Activated T-helper 1 cell treated with anti-CD3 and anti-CD28 coated beads, Interleukin-12 subunit alpha, Interleukin-12 subunit beta, Interleukin-2, Interleukin-4 antibody, amounts not matched to agents 30 ng/mL and 10 ng/mL and 1 ng/mL, durations not matched to agents 14 hours and 24 hours and 36 hours (primary cell): ENCODE measurements at regions not wholly inside any gene's neighbourhood (a gene's known extent, or its start where the extent isn't known, plus 50 kb on each side); places are given as distances from the start of the nearest gene placed in this dataset.

Source experiments
- DNase-seq: peaks from one replicate; pipeline ENCODE4 v3.0.0; 2021; ENCODE audit warnings: low spot score
- H3K27ac Mint-ChIP-seq: one replicate; pipeline ENCODE4 v1.8.0; 2021; ENCODE audit warnings: mild to moderate bottlenecking, mixed read lengths
- H3K27me3 Mint-ChIP-seq: one replicate; pipeline ENCODE4 v1.8.0; 2022; ENCODE audit warnings: mild to moderate bottlenecking, moderate library complexity, mixed read lengths; ENCODE audit not compliant: insufficient read depth
- H3K36me3 Mint-ChIP-seq: one replicate; pipeline ENCODE4 v1.8.0; 2021; ENCODE audit warnings: low read depth, mixed read lengths
- H3K4me1 Mint-ChIP-seq: one replicate; pipeline ENCODE4 v1.8.0; 2021; ENCODE audit warnings: low read depth, mixed read lengths
- H3K4me3 Mint-ChIP-seq: one replicate; pipeline ENCODE4 v1.8.0; 2021; ENCODE audit warnings: mild to moderate bottlenecking, moderate library complexity, mixed read lengths
- H3K9me3 Mint-ChIP-seq: one replicate; pipeline ENCODE4 v1.8.0; 2021; ENCODE audit warnings: mixed read lengths
- intact Hi-C: fragments of 100-400 bp; cut with micrococcal nuclease; formaldehyde crosslinking; loops from one replicate; pipeline ENCODE4 v1.15.1; 2024

- no peak overlapping the region for H3K27ac Mint-ChIP-seq
- no peak for DNase-seq
- no peak overlapping the region for H3K4me3 Mint-ChIP-seq
- peaks cover 24% of the 10 kb centered on the region for H3K27me3 Mint-ChIP-seq
- H3K4me1 Mint-ChIP-seq, result peaks cover 18% of the 10 kb centered on the region
- no peaks in the 10 kb centered on the region for H3K36me3 Mint-ChIP-seq
- intact Hi-C loops, result no loop called here
- H3K9me3 Mint-ChIP-seq, result no peaks in the 10 kb centered on the region
Measured at GRCh38 chr2:191738003-191738402, 60.1 kb downstream of the NABP1 start.

GRCh38 chr2:191738667-191739066, 60.7 kb downstream of the NABP1 start:
- Mint-ChIP-seq H3K9me3 (no peaks in the 10 kb centered on the region), H3K36me3 (no peaks in the 10 kb centered on the region), H3K27me3 (peaks cover 24% of the 10 kb centered on the region), H3K4me1 (peaks cover 18% of the 10 kb centered on the region), H3K4me3 (no peak overlapping the region), H3K27ac (no peak overlapping the region)
- no peak for DNase-seq
- intact Hi-C loops, result no loop called here

- H3K27ac Mint-ChIP-seq, result no peak overlapping the region
- H3K9me3 Mint-ChIP-seq, result no peaks in the 10 kb centered on the region
- intact Hi-C loops, result no loop called here
- no peak overlapping the region for H3K4me3 Mint-ChIP-seq
- H3K4me1 Mint-ChIP-seq, result peaks cover 18% of the 10 kb centered on the region
- H3K27me3 Mint-ChIP-seq, result peaks cover 25% of the 10 kb centered on the region
- no peaks in the 10 kb centered on the region for H3K36me3 Mint-ChIP-seq
- no peak for DNase-seq
Measured at GRCh38 chr2:191739194-191739593, 61.3 kb downstream of the NABP1 start.

- Mint-ChIP-seq H3K4me3 (peak overlapping the region; percentile 2), H3K4me1 (peaks cover 18% of the 10 kb centered on the region), H3K27ac (peak overlapping the region; percentile 45), H3K36me3 (no peaks in the 10 kb centered on the region), H3K27me3 (peaks cover 25% of the 10 kb centered on the region), H3K9me3 (no peaks in the 10 kb centered on the region)
- DNase-seq, result peak; percentile 64
- intact Hi-C loops, result loop anchor here (1.0 to 10.0 kb wide), 7 partner anchors 8 to 685 kb away; no protein-coding TSS in a partner anchor
Measured at GRCh38 chr2:191740016-191740419, 62.1 kb downstream of the NABP1 start.

- Mint-ChIP-seq H3K9me3 (no peaks in the 10 kb centered on the region), H3K27ac (no peak overlapping the region), H3K36me3 (no peaks in the 10 kb centered on the region), H3K4me1 (peaks cover 18% of the 10 kb centered on the region), H3K4me3 (no peak overlapping the region), H3K27me3 (peaks cover 22% of the 10 kb centered on the region)
- no peak for DNase-seq
- intact Hi-C loops, result loop anchor here (1.0 to 10.0 kb wide), 7 partner anchors 8 to 686 kb away; no protein-coding TSS in a partner anchor
Measured at GRCh38 chr2:191740759-191741158, 62.8 kb downstream of the NABP1 start.

GRCh38 chr2:191746346-191747169, 68.6 kb downstream of the NABP1 start:
- no peaks in the 10 kb centered on the region for H3K36me3 Mint-ChIP-seq
- H3K27ac Mint-ChIP-seq, result no peak overlapping the region
- H3K4me3 Mint-ChIP-seq, result no peak overlapping the region
- no peaks in the 10 kb centered on the region for H3K9me3 Mint-ChIP-seq
- DNase-seq, result no peak
- peaks cover 16% of the 10 kb centered on the region for H3K4me1 Mint-ChIP-seq
- peaks cover 20% of the 10 kb centered on the region for H3K27me3 Mint-ChIP-seq
- intact Hi-C loops, result loop anchor here (5.0 to 10.0 kb wide), 2 partner anchors 54 to 692 kb away; no protein-coding TSS in a partner anchor

GRCh38 chr2:191747170-191747530, 69.2 kb downstream of the NABP1 start:
- Mint-ChIP-seq H3K4me1 (peaks cover 16% of the 10 kb centered on the region), H3K27me3 (peaks cover 20% of the 10 kb centered on the region), H3K27ac (no peak overlapping the region), H3K4me3 (no peak overlapping the region), H3K36me3 (no peaks in the 10 kb centered on the region), H3K9me3 (no peaks in the 10 kb centered on the region)
- DNase-seq, result no peak
- intact Hi-C loops, result loop anchor here (5.0 to 10.0 kb wide), 2 partner anchors 55 to 692 kb away; no protein-coding TSS in a partner anchor

GRCh38 chr2:191748059-191748461, 70.1 kb downstream of the NABP1 start:
- Mint-ChIP-seq H3K27ac (no peak overlapping the region), H3K4me3 (no peak overlapping the region), H3K27me3 (peaks cover 25% of the 10 kb centered on the region), H3K9me3 (no peaks in the 10 kb centered on the region), H3K36me3 (no peaks in the 10 kb centered on the region), H3K4me1 (peaks cover 16% of the 10 kb centered on the region)
- DNase-seq, result no peak
- intact Hi-C loops, result loop anchor here (1.0 to 10.0 kb wide), 3 partner anchors 8 to 693 kb away; no protein-coding TSS in a partner anchor

GRCh38 chr2:191748528-191749180, 70.7 kb downstream of the NABP1 start:
- Mint-ChIP-seq H3K36me3 (no peaks in the 10 kb centered on the region), H3K27me3 (peaks cover 30% of the 10 kb centered on the region), H3K4me1 (peaks cover 16% of the 10 kb centered on the region), H3K9me3 (no peaks in the 10 kb centered on the region), H3K27ac (peak overlapping the region; percentile 2), H3K4me3 (no peak overlapping the region)
- intact Hi-C loops, result loop anchor here (1.0 to 10.0 kb wide), 3 partner anchors 8 to 694 kb away; no protein-coding TSS in a partner anchor
- DNase-seq, result no peak

- H3K4me1 Mint-ChIP-seq, result peaks cover 16% of the 10 kb centered on the region
- peaks cover 29% of the 10 kb centered on the region for H3K27me3 Mint-ChIP-seq
- intact Hi-C loops, result loop anchor here (5.0 to 10.0 kb wide), 2 partner anchors 57 to 694 kb away; no protein-coding TSS in a partner anchor
- no peak for DNase-seq
- H3K27ac Mint-ChIP-seq, result no peak overlapping the region
- no peaks in the 10 kb centered on the region for H3K36me3 Mint-ChIP-seq
- no peak overlapping the region for H3K4me3 Mint-ChIP-seq
- H3K9me3 Mint-ChIP-seq, result no peaks in the 10 kb centered on the region
Measured at GRCh38 chr2:191749181-191749540, 71.2 kb downstream of the NABP1 start.

- peaks cover 7% of the 10 kb centered on the region for H3K4me1 Mint-ChIP-seq
- peaks cover 14% of the 10 kb centered on the region for H3K27me3 Mint-ChIP-seq
- no peak overlapping the region for H3K27ac Mint-ChIP-seq
- no peaks in the 10 kb centered on the region for H3K9me3 Mint-ChIP-seq
- H3K4me3 Mint-ChIP-seq, result no peak overlapping the region
- H3K36me3 Mint-ChIP-seq, result no peaks in the 10 kb centered on the region
- no peak for DNase-seq
- intact Hi-C loops, result no loop called here
Measured at GRCh38 chr2:191754103-191754502, 76.2 kb downstream of the NABP1 start.

GRCh38 chr2:191756761-191757160, 78.8 kb downstream of the NABP1 start:
- no peak overlapping the region for H3K4me3 Mint-ChIP-seq
- peaks cover 17% of the 10 kb centered on the region for H3K27me3 Mint-ChIP-seq
- no peaks in the 10 kb centered on the region for H3K36me3 Mint-ChIP-seq
- DNase-seq, result no peak
- intact Hi-C loops, result loop anchor here (5.0 kb wide), 1 partner anchor 39 kb away; no protein-coding TSS in a partner anchor
- H3K27ac Mint-ChIP-seq, result no peak overlapping the region
- peaks cover 5% of the 10 kb centered on the region for H3K4me1 Mint-ChIP-seq
- H3K9me3 Mint-ChIP-seq, result no peaks in the 10 kb centered on the region

- H3K27me3 Mint-ChIP-seq, result peaks cover 17% of the 10 kb centered on the region
- intact Hi-C loops, result loop anchor here (5.0 kb wide), 1 partner anchor 40 kb away; no protein-coding TSS in a partner anchor
- no peak overlapping the region for H3K4me3 Mint-ChIP-seq
- H3K9me3 Mint-ChIP-seq, result no peaks in the 10 kb centered on the region
- H3K4me1 Mint-ChIP-seq, result peaks cover 5% of the 10 kb centered on the region
- no peak overlapping the region for H3K27ac Mint-ChIP-seq
- DNase-seq, result no peak
- no peaks in the 10 kb centered on the region for H3K36me3 Mint-ChIP-seq
Measured at GRCh38 chr2:191757208-191757607, 79.3 kb downstream of the NABP1 start.
